ENCODE measurements at regions not wholly inside any gene's neighbourhood (a gene's known extent, or its start where the extent isn't known, plus 50 kb on each side); places are given as distances from the start of the nearest gene placed in this dataset.

- Mint-ChIP-seq H3K27ac (peak overlapping the region; percentile 65), H3K4me3 (no peak overlapping the region), H3K36me3 (no peaks in the 10 kb centered on the region), H3K4me1 (peaks cover 19% of the 10 kb centered on the region), H3K27me3 (ENCODE audit: low read depth) (no peaks in the 10 kb centered on the region), H3K9me3 (0 out of 2 replicates have a peak, but pooled peaks cover 3% of the 10 kb centered on the region)
- ATAC-seq (peak; percentile 52), DNase-seq (ENCODE audit: low spot score) (no peak)
- POLR2A ChIA-PET, result no interaction called here
- TF ChIP-seq ZNF423 (CRISPR knock-in tag; IDR thresholded peaks at IDR 0.05) (no peak), ZNF671 (CRISPR knock-in tag; IDR thresholded peaks at IDR 0.05) (no peak), PRRX2 (CRISPR knock-in tag; IDR thresholded peaks at IDR 0.05) (no peak), GABPB1 (CRISPR knock-in tag; IDR thresholded peaks at IDR 0.05) (no peak), ZNF281 (CRISPR knock-in tag; IDR thresholded peaks at IDR 0.05) (no peak), ZBTB21 (CRISPR knock-in tag; IDR thresholded peaks at IDR 0.05; ENCODE audit: borderline replicate concordance) (no peak), STAT6 (CRISPR knock-in tag; conservative IDR thresholded peaks at IDR 0.05; ENCODE audit: low read depth) (no peak), SMAD4 (CRISPR knock-in tag; IDR thresholded peaks at IDR 0.05) (no peak), ZNF396 (CRISPR knock-in tag; IDR thresholded peaks at IDR 0.05; ENCODE audit: borderline replicate concordance) (no peak), MYBL2 (CRISPR knock-in tag; IDR thresholded peaks at IDR 0.05) (no peak), CBFB (CRISPR knock-in tag; IDR thresholded peaks at IDR 0.05; ENCODE audit: low read depth) (no peak), EMX1 (CRISPR knock-in tag; IDR thresholded peaks at IDR 0.05) (no peak), E2F1 (CRISPR knock-in tag; IDR thresholded peaks at IDR 0.05) (no peak), ATF3 (CRISPR knock-in tag; conservative IDR thresholded peaks at IDR 0.05) (no peak), CREB1 (CRISPR knock-in tag; IDR thresholded peaks at IDR 0.05) (no peak), NR2C2 (CRISPR knock-in tag; IDR thresholded peaks at IDR 0.05) (no peak), NFE2L1 (CRISPR knock-in tag; IDR thresholded peaks at IDR 0.05) (no peak), ZNF532 (CRISPR knock-in tag; IDR thresholded peaks at IDR 0.05; ENCODE audit: borderline replicate concordance) (no peak), ERG (CRISPR knock-in tag; IDR thresholded peaks at IDR 0.05) (no peak), PRDM15 (CRISPR knock-in tag; IDR thresholded peaks at IDR 0.05) (no peak)
- CTCF ChIA-PET, result no interaction called here
Observed at GRCh38 chr18:51821610-51822009, 518.4 kb upstream of the DCC start.
